ENCODE measurements at regions not wholly inside any gene's neighbourhood (a gene's known extent, or its start where the extent isn't known, plus 50 kb on each side); places are given as distances from the start of the nearest gene placed in this dataset.

DNA sequence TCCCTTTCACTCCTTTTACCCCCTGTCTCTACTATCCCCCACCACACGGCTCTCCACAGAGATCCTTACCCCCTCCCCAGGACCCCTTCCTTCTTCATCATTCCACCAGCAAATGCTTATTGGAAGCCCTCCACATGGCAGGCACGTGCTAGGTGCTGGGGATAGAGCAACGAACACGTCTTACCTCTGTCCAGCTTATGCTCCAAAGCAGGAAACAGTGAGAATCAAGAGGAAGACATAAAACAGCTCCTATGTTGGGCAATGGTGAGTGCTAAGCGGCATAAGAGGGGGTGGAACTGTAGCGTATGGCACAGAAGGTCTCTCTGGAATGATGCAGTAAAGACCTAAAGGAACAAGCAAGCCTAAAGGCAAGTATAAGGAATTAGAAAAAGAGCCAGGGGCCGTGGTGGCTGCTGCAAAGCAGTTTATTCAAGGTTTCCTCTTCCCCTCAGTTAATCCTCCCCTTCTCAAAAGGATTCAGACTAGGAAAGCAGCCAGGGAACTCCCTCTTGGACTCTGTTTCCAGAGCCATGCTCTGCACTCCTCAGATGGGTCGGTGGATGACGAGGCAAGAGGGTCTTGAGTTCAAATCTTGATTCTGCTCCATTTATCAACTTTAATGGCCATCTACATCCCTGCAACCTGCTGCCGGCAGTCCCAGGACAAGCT is 289.4 kb downstream of the FOXO1 start:
- no peak overlapping the region for H3K9ac ChIP-seq (ENCODE audit: low read length)
- no peaks in the 10 kb centered on the region for H3K27me3 ChIP-seq (ENCODE audit: control insufficient read depth, insufficient read depth, low read length)
- no peak overlapping the region for H3K27ac ChIP-seq (ENCODE audit: low read length)
- H3K4me3 ChIP-seq (ENCODE audit: low read length), result no peak overlapping the region
- no peaks in the 10 kb centered on the region for H3K4me1 ChIP-seq (ENCODE audit: control insufficient read depth, low read depth, low read length)
- no peaks in the 10 kb centered on the region for H3K9me3 ChIP-seq (ENCODE audit: control insufficient read depth, low read depth, low read length)
- H3K36me3 ChIP-seq (ENCODE audit: control insufficient read depth, low read depth, low read length), result no peaks in the 10 kb centered on the region

DNA sequence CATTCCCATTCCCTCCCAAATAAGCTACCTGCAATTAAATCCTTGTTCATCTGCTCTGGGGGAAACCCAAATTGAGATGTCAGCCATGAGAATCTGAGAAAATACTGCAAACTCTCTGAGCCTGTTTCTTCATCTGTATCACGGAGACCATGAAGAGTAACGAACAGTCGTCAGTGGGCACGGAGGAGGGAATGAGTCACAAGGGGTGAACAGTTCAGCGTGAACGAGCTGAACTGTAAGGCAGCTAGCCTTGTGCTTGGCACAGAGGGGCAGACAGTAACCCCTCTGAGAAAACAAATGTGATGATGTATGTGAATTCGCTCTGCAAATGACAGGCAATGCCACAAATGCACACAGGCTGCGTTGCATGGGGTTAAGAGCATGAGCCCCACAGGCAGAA is 288.7 kb downstream of the FOXO1 start:
- Histone ChIP-seq H3K9ac (ENCODE audit: low read length) (no peak overlapping the region), H3K27me3 (ENCODE audit: control insufficient read depth, insufficient read depth, low read length) (no peaks in the 10 kb centered on the region), H3K27ac (ENCODE audit: low read length) (no peak overlapping the region), H3K36me3 (ENCODE audit: control insufficient read depth, low read depth, low read length) (no peaks in the 10 kb centered on the region), H3K4me1 (ENCODE audit: control insufficient read depth, low read depth, low read length) (no peaks in the 10 kb centered on the region), H3K9me3 (ENCODE audit: control insufficient read depth, low read depth, low read length) (no peaks in the 10 kb centered on the region), H3K4me3 (ENCODE audit: low read length) (no peak overlapping the region)

DNA sequence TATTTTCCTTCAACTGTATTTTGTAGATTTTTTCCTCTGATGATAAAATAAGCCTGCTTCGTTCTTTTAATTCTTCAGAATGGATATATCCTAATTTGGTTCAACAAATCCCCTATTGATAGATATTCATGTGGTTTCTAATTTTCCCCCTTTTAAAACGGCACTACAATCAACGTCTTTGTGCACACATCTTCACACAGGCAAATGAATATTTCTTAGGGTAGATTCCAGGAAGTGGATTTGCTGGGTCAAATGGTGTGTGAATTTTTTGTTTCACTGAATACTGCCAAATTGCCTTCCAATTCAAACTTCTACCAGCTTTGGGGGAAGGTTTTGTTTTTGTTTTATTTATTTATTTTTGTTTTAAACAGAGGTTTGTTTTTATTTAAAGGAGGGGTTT is 287.2 kb downstream of the FOXO1 start:
- H3K36me3 ChIP-seq (ENCODE audit: control insufficient read depth, low read depth, low read length), result no peaks in the 10 kb centered on the region
- no peak overlapping the region for H3K27ac ChIP-seq (ENCODE audit: low read length)
- no peak overlapping the region for H3K9ac ChIP-seq (ENCODE audit: low read length)
- no peaks in the 10 kb centered on the region for H3K9me3 ChIP-seq (ENCODE audit: control insufficient read depth, low read depth, low read length)
- H3K4me1 ChIP-seq (ENCODE audit: control insufficient read depth, low read depth, low read length), result no peaks in the 10 kb centered on the region
- H3K4me3 ChIP-seq (ENCODE audit: low read length), result no peak overlapping the region
- no peaks in the 10 kb centered on the region for H3K27me3 ChIP-seq (ENCODE audit: control insufficient read depth, insufficient read depth, low read length)

DNA sequence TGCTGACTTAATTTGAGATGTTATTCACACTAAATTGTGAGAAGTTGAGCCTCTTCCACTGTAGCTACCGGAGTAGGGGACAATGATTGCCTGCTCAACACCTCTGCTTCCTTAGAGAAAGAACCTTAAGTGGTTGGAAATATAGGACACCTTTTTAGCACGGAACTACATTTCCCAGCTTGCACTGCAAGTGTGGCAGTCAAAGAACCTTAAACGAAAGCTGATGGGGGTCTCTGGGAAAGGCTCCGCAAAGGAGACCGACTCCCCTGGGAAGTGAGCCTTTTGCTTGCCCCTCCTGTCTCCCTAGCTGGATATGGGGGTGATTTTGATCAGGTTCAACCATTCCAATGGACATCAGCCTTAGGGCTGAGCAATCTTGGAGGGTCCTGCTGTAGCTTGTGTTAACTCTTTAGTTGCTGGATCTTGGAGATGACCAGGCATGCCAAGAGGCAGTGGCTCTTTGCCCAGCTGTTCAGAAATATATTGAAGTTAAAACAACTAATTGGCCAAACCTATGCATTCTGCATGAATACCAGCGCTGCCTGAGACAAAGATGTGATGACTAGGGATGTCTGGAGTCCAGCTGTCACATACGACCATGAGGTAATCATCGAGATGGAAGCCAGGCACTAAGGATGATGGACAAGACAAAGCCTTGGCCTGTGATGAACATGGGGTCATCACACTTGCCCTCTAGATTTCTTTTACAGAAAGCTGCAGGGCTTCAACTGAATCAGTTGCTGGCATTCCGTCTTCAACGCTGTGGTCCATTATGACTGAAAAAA is 286.5 kb downstream of the FOXO1 start:
- Histone ChIP-seq H3K4me3 (ENCODE audit: low read length) (peak overlapping the region; percentile 55), H3K9ac (ENCODE audit: low read length) (no peak overlapping the region), H3K4me1 (ENCODE audit: control insufficient read depth, low read depth, low read length) (no peaks in the 10 kb centered on the region), H3K27me3 (ENCODE audit: control insufficient read depth, insufficient read depth, low read length) (no peaks in the 10 kb centered on the region), H3K36me3 (ENCODE audit: control insufficient read depth, low read depth, low read length) (no peaks in the 10 kb centered on the region), H3K27ac (ENCODE audit: low read length) (no peak overlapping the region), H3K9me3 (ENCODE audit: control insufficient read depth, low read depth, low read length) (no peaks in the 10 kb centered on the region)

DNA sequence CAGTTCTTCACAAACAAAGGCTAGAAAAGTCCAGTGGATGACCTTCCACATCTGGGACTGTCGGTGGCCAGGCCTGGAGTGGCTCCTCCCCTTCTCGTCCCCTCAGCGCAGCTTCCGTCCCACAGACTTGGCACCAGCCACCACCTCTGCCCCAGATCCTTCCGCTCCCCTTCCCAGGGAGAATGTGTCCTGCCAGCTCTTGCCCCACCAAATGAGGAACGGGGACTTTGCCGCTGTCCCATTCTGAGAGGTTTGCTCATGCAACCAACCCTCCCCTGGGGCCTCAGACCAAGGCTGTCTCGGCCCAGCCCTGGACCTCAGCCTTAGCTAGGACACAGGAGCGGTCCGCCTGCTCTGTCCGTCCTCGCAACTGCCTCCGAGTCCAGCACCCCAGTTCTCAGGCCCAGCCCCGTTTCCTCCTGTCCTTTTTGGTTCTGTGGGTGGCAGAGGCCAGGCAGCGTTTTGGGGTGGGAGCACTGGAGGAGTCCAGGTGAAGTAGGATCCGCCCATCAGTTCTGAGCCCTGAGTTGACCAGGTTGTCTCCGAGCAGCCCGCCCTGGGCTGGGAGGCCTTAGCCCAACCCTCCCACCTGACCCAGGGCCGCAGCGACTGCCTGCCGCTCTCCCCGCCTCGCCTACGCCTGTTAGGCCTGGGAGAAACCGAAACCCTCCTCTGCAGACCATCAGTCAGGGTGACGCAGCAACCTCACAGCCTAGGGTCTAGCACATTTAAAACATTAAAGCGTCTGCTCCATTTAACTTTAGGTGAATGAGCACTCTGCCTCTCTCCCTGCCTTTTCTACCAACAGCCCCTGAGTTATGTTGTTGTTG is 284.3 kb downstream of the FOXO1 start:
- no peak overlapping the region for H3K9ac ChIP-seq (ENCODE audit: low read length)
- no peaks in the 10 kb centered on the region for H3K9me3 ChIP-seq (ENCODE audit: control insufficient read depth, low read depth, low read length)
- H3K4me3 ChIP-seq (ENCODE audit: low read length), result no peak overlapping the region
- H3K27ac ChIP-seq (ENCODE audit: low read length), result no peak overlapping the region
- no peaks in the 10 kb centered on the region for H3K36me3 ChIP-seq (ENCODE audit: control insufficient read depth, low read depth, low read length)
- no peaks in the 10 kb centered on the region for H3K27me3 ChIP-seq (ENCODE audit: control insufficient read depth, insufficient read depth, low read length)
- H3K4me1 ChIP-seq (ENCODE audit: control insufficient read depth, low read depth, low read length), result no peaks in the 10 kb centered on the region

DNA sequence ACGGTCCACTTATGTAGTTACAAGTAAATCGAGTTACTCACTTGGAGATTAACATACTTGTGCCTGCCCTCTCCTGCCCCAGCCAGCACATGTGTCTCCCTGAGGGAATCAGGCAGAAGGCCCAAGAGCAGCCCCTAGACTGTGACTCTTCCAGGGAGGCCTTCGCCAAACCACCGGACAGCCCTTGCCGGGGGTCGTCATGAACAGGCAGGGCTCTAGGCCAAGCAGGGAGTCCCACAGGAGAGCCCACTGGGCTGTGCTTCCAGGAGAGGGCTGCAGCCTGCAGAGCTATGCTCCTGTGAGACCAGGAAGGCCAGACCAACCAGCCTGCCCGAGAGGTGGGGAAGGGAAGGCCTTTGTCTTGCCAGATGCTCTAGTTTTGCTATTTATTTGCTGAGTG is 283.3 kb downstream of the FOXO1 start:
- no peaks in the 10 kb centered on the region for H3K27me3 ChIP-seq (ENCODE audit: control insufficient read depth, insufficient read depth, low read length)
- no peaks in the 10 kb centered on the region for H3K9me3 ChIP-seq (ENCODE audit: control insufficient read depth, low read depth, low read length)
- H3K36me3 ChIP-seq (ENCODE audit: control insufficient read depth, low read depth, low read length), result no peaks in the 10 kb centered on the region
- no peaks in the 10 kb centered on the region for H3K4me1 ChIP-seq (ENCODE audit: control insufficient read depth, low read depth, low read length)
- H3K27ac ChIP-seq (ENCODE audit: low read length), result no peak overlapping the region
- no peak overlapping the region for H3K4me3 ChIP-seq (ENCODE audit: low read length)
- no peak overlapping the region for H3K9ac ChIP-seq (ENCODE audit: low read length)

DNA sequence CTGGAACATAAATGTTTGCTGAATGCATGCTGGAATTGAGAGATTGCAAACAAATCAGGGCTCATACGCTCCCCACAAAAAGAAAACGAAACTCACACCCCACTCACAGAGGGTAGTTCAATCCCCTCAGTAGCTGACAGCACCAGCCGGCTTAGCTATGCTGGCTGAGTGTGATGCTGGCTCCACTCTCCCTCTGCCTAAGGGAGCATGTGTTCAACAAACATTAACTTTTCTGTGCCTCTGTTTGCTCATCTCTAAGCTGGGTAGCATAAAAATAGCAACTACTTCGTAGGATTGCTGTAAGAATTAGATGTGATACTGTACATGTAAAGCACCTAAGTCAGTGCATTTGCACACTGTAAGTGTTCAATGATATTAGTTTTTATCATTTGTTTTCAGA is 282.6 kb downstream of the FOXO1 start:
- Histone ChIP-seq H3K27me3 (ENCODE audit: control insufficient read depth, insufficient read depth, low read length) (no peaks in the 10 kb centered on the region), H3K9me3 (ENCODE audit: control insufficient read depth, low read depth, low read length) (no peaks in the 10 kb centered on the region), H3K4me1 (ENCODE audit: control insufficient read depth, low read depth, low read length) (no peaks in the 10 kb centered on the region), H3K9ac (ENCODE audit: low read length) (no peak overlapping the region), H3K36me3 (ENCODE audit: control insufficient read depth, low read depth, low read length) (no peaks in the 10 kb centered on the region), H3K4me3 (ENCODE audit: low read length) (no peak overlapping the region), H3K27ac (ENCODE audit: low read length) (no peak overlapping the region)

DNA sequence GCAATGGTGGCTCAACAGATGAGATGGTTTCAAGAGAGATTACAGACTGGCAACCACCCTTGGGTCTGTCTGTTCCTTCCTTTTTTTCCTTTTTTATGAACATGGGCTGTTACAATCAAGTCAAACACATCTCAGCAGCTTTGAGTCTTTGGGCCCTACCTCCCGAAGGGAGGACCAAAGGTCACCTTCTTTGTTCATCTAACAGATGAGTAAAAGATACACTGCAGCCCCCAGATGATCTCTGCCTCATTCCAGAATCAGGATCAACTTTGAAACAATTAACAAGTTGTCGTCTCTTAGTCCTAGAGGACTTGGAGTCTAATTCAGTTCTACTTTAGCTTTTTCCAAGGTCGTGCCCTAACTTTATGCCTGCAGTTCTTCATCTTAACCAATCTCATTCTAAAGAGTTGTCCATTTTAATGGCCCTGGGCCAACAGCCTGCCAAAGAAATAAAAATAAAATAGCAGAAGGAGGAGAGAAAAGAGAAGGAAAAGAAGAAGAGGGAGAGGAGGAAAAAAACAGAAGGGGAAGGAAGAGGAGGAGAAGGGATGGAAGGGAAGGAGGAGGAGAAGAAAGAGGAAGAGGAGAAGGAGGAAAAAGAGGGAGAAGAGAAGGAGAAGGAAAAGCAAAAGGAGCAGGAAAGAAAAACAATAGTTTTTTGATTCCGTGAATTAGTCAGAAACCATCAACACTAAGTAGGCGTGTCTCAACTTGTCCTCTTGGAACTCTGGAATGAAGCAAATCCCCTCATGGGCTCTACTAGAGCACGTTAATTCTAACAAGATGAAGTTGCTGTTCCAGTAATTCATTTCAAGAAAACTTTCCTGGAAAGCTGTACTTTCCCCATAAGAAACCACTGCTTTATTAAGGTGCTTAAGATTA is 281.2 kb downstream of the FOXO1 start:
- Histone ChIP-seq H3K9ac (ENCODE audit: low read length) (no peak overlapping the region), H3K36me3 (ENCODE audit: control insufficient read depth, low read depth, low read length) (no peaks in the 10 kb centered on the region), H3K27ac (ENCODE audit: low read length) (no peak overlapping the region), H3K9me3 (ENCODE audit: control insufficient read depth, low read depth, low read length) (no peaks in the 10 kb centered on the region), H3K4me1 (ENCODE audit: control insufficient read depth, low read depth, low read length) (peaks cover 2% of the 10 kb centered on the region), H3K4me3 (ENCODE audit: low read length) (no peak overlapping the region), H3K27me3 (ENCODE audit: control insufficient read depth, insufficient read depth, low read length) (no peaks in the 10 kb centered on the region)

DNA sequence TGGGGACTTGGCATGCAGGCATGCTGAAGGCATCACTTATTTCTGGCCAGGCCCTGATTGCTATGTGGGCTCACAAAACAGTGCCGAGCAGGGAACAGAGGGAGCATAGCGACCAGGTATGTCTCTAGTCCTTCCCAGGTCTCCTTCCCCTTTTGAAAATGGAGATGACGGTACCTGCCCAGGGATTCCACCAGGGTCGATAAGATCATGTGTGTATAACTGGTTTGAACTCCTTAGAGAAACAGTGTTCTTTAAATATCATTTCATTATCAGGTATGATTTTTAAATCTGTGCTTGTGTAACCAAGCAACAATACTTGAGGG is 280.6 kb downstream of the FOXO1 start:
- Histone ChIP-seq H3K4me1 (ENCODE audit: control insufficient read depth, low read depth, low read length) (peaks cover 8% of the 10 kb centered on the region), H3K27ac (ENCODE audit: low read length) (no peak overlapping the region), H3K4me3 (ENCODE audit: low read length) (no peak overlapping the region), H3K9ac (ENCODE audit: low read length) (no peak overlapping the region), H3K36me3 (ENCODE audit: control insufficient read depth, low read depth, low read length) (no peaks in the 10 kb centered on the region), H3K27me3 (ENCODE audit: control insufficient read depth, insufficient read depth, low read length) (no peaks in the 10 kb centered on the region), H3K9me3 (ENCODE audit: control insufficient read depth, low read depth, low read length) (no peaks in the 10 kb centered on the region)

DNA sequence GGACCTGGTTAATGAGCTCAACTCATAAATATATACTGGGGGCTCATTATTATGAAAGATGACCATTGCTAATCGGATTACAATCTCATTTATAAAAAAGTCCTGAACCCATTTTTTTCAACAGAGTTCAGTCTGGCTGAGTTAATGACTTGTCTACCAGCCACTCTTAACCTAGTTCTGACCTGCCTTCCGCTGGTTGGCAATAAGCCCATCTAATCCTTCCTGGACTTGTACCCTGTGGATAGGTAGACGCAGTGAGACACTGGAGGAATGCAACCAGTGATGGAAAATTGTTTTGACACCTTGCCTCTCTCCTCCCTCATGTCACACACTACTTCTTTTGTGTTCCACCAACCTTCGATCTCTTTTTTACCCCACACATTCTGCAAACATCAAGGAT is 279.9 kb downstream of the FOXO1 start:
- Histone ChIP-seq H3K9ac (ENCODE audit: low read length) (no peak overlapping the region), H3K4me3 (ENCODE audit: low read length) (no peak overlapping the region), H3K27ac (ENCODE audit: low read length) (no peak overlapping the region), H3K27me3 (ENCODE audit: control insufficient read depth, insufficient read depth, low read length) (no peaks in the 10 kb centered on the region), H3K9me3 (ENCODE audit: control insufficient read depth, low read depth, low read length) (no peaks in the 10 kb centered on the region), H3K4me1 (ENCODE audit: control insufficient read depth, low read depth, low read length) (peaks cover 16% of the 10 kb centered on the region), H3K36me3 (ENCODE audit: control insufficient read depth, low read depth, low read length) (no peaks in the 10 kb centered on the region)

DNA sequence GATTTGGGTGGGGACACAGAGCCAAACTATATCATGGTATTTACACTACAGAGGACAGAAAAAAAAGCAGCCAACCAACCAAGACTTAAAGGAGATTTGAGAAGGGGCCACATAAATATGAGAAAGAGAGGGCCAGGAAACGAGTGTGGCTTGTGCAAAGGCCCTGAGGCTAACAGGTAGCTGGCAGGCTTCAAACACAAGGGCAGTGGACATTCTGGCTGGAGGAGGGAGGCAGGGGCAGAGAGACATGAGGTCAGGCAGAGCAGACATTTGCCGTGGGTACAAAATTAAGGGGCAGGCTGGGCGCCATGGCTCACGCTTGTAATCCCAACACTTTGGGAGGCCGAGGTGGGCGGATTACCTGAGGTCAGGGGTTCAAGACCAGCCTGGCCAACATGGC is 278.7 kb downstream of the FOXO1 start:
- Histone ChIP-seq H3K27ac (ENCODE audit: low read length) (no peak overlapping the region), H3K9ac (ENCODE audit: low read length) (no peak overlapping the region), H3K36me3 (ENCODE audit: control insufficient read depth, low read depth, low read length) (no peaks in the 10 kb centered on the region), H3K27me3 (ENCODE audit: control insufficient read depth, insufficient read depth, low read length) (no peaks in the 10 kb centered on the region), H3K9me3 (ENCODE audit: control insufficient read depth, low read depth, low read length) (no peaks in the 10 kb centered on the region), H3K4me3 (ENCODE audit: low read length) (no peak overlapping the region), H3K4me1 (ENCODE audit: control insufficient read depth, low read depth, low read length) (peaks cover 21% of the 10 kb centered on the region)
